Neural progenitor cell (in vitro differentiated cells): ENCODE measurements at regions not wholly inside any gene's neighbourhood (a gene's known extent, or its start where the extent isn't known, plus 50 kb on each side); places are given as distances from the start of the nearest gene placed in this dataset.

Experiments
- CTCF ChIP-seq: fragments of 200-600 bp; sonication (generic); IDR thresholded peaks from 2 replicates; pipeline ENCODE4 v1.5.1; 2017; ENCODE audit warnings: antibody characterized with exemption, mild to moderate bottlenecking
- EZH2 ChIP-seq: fragments of 200-600 bp; sonication (generic); IDR thresholded peaks from 2 replicates; pipeline ENCODE4 v1.6.1; 2017; ENCODE audit warnings: antibody characterized with exemption, mild to moderate bottlenecking, moderate library complexity

- TF ChIP-seq EZH2 (no peak), CTCF (no peak)
These were observed 240.0 kb upstream of the ZFHX3 start for GRCh38 chr16:73287859-73288405.
